BLaER1 treated with 17β-estradiol and CSF1 and Interleukin-3, amounts not matched to agents 10 nM and 100 nM (cell line): ENCODE measurements at regions not wholly inside any gene's neighbourhood (a gene's known extent, or its start where the extent isn't known, plus 50 kb on each side); places are given as distances from the start of the nearest gene placed in this dataset.
A peak's percentile ranks its signal among the peaks of the same experiment; 100 is the strongest.

ENCODE experiments used
- H3K27ac ChIP-seq, 11 experiments: shearing (Covaris generic); formaldehyde crosslinking; 2 replicates each; pipeline ENCODE4 v1.8.1; 2022
- H3K27me3 ChIP-seq, 11 experiments: shearing (Covaris generic); formaldehyde crosslinking; 2 replicates each; pipeline ENCODE4 v1.8.1; 2022
- H3K36me3 ChIP-seq, 11 experiments: shearing (Covaris generic); formaldehyde crosslinking; 2 replicates each; pipeline ENCODE4 v1.8.1; 2022
- H3K4me1 ChIP-seq, 10 experiments: shearing (Covaris generic); formaldehyde crosslinking; 2 replicates each; pipeline ENCODE4 v1.8.1; 2022
- H3K4me2 ChIP-seq, 11 experiments: shearing (Covaris generic); formaldehyde crosslinking; 2 replicates each; pipeline ENCODE4 v1.8.1; 2022
- H3K4me3 ChIP-seq, 10 experiments: shearing (Covaris generic); formaldehyde crosslinking; 2 replicates each; pipeline ENCODE4 v1.8.1; 2022
- H3K9ac ChIP-seq, 11 experiments: shearing (Covaris generic); formaldehyde crosslinking; 2 replicates each; pipeline ENCODE4 v1.8.1; 2022
- H3K9me3 ChIP-seq, 11 experiments: shearing (Covaris generic); formaldehyde crosslinking; replicated peaks in 1 of 11; 2 replicates each; pipeline ENCODE4 v1.8.1; 2022
- H4K20me1 ChIP-seq, 11 experiments: shearing (Covaris generic); formaldehyde crosslinking; 2 replicates each; pipeline ENCODE4 v1.8.1; 2022
- Cebpa-rat ChIP-seq, 11 experiments: shearing (Covaris generic); IDR thresholded peaks; 2 replicates each; pipeline ENCODE4 v1.8.1; 2022

GRCh38 chr2:103004426-103004942 lies 242.7 kb downstream of the TMEM182 start:
- peak overlapping the region in 8 of 11 experiments; percentile 20 to 52 (median 36); a peak in 13 of 22 replicates for H3K4me2 ChIP-seq

GRCh38 chr2:103005393-103005792 lies 243.6 kb downstream of the TMEM182 start:
- H4K20me1 ChIP-seq, result no peaks in the 10 kb centered on the region
- no peak overlapping the region for H3K4me2 ChIP-seq
- H3K4me3 ChIP-seq, result no peak overlapping the region
- TF ChIP-seq Cebpa-rat (IDR thresholded peaks at IDR 0.05), result no peak
- H3K27ac ChIP-seq, result no peak overlapping the region
- no peak overlapping the region for H3K9ac ChIP-seq
- H3K9me3 ChIP-seq, result peaks cover 0 to 5% (median 0%) of the 10 kb centered on the region in 11 experiments; a peak in 1 of 22 replicates
- H3K4me1 ChIP-seq, result peaks cover 0 to 11% (median 8%) of the 10 kb centered on the region in 10 experiments; a peak in 8 of 20 replicates
- H3K27me3 ChIP-seq, result no peaks in the 10 kb centered on the region
- H3K36me3 ChIP-seq, result no peaks in the 10 kb centered on the region

More at GRCh38 chr2:103004426-103004942, 242.7 kb downstream of the TMEM182 start:
- Histone ChIP-seq H3K9ac (no peak overlapping the region), H3K4me3 (no peak overlapping the region), H3K4me1 (peaks cover 0 to 11% (median 8%) of the 10 kb centered on the region in 10 experiments; a peak in 8 of 20 replicates), H3K36me3 (no peaks in the 10 kb centered on the region), H3K9me3 (peaks cover 0 to 5% (median 0%) of the 10 kb centered on the region in 11 experiments; a peak in 1 of 22 replicates), H3K27ac (no peak overlapping the region), H3K27me3 (no peaks in the 10 kb centered on the region), H4K20me1 (no peaks in the 10 kb centered on the region)
- TF ChIP-seq Cebpa-rat (IDR thresholded peaks at IDR 0.05), result no peak

GRCh38 chr2:103007086-103007485 lies 245.3 kb downstream of the TMEM182 start:
- H3K27me3 ChIP-seq, result no peaks in the 10 kb centered on the region
- no peak overlapping the region for H3K9ac ChIP-seq
- H3K4me2 ChIP-seq, result no peak overlapping the region
- no peak overlapping the region for H3K27ac ChIP-seq
- H4K20me1 ChIP-seq, result no peaks in the 10 kb centered on the region
- TF ChIP-seq Cebpa-rat (IDR thresholded peaks at IDR 0.05), result no peak
- H3K9me3 ChIP-seq, result no peaks in the 10 kb centered on the region
- H3K4me3 ChIP-seq, result no peak overlapping the region
- H3K36me3 ChIP-seq, result no peaks in the 10 kb centered on the region
- H3K4me1 ChIP-seq, result peaks cover 0 to 11% (median 8%) of the 10 kb centered on the region in 10 experiments; a peak in 8 of 20 replicates

GRCh38 chr2:103008586-103008985 lies 246.8 kb downstream of the TMEM182 start:
- no peak overlapping the region for H3K4me3 ChIP-seq
- H3K27ac ChIP-seq, result no peak overlapping the region
- no peaks in the 10 kb centered on the region for H3K36me3 ChIP-seq
- no peaks in the 10 kb centered on the region for H3K9me3 ChIP-seq
- no peak overlapping the region for H3K4me2 ChIP-seq
- no peaks in the 10 kb centered on the region for H4K20me1 ChIP-seq
- peaks cover 0 to 11% (median 8%) of the 10 kb centered on the region in 10 experiments; a peak in 8 of 20 replicates for H3K4me1 ChIP-seq
- TF ChIP-seq Cebpa-rat (IDR thresholded peaks at IDR 0.05), result no peak
- no peak overlapping the region for H3K9ac ChIP-seq
- H3K27me3 ChIP-seq, result no peaks in the 10 kb centered on the region

GRCh38 chr2:103009871-103010270 lies 248.0 kb downstream of the TMEM182 start:
- no peak overlapping the region for H3K27ac ChIP-seq
- no peaks in the 10 kb centered on the region for H3K36me3 ChIP-seq
- TF ChIP-seq Cebpa-rat (IDR thresholded peaks at IDR 0.05), result no peak
- no peak overlapping the region for H3K9ac ChIP-seq
- no peak overlapping the region for H3K4me2 ChIP-seq
- H3K9me3 ChIP-seq, result no peaks in the 10 kb centered on the region
- H3K27me3 ChIP-seq, result no peaks in the 10 kb centered on the region
- H3K4me1 ChIP-seq, result peaks cover 0 to 1% (median 0%) of the 10 kb centered on the region in 10 experiments; a peak in 3 of 20 replicates
- no peak overlapping the region for H3K4me3 ChIP-seq
- H4K20me1 ChIP-seq, result no peaks in the 10 kb centered on the region

- Histone ChIP-seq H3K4me3 (no peak overlapping the region), H3K4me1 (no peaks in the 10 kb centered on the region), H3K27ac (no peak overlapping the region), H3K9ac (no peak overlapping the region), H3K27me3 (no peaks in the 10 kb centered on the region), H3K4me2 (no peak overlapping the region), H4K20me1 (no peaks in the 10 kb centered on the region), H3K9me3 (no peaks in the 10 kb centered on the region), H3K36me3 (no peaks in the 10 kb centered on the region)
- TF ChIP-seq Cebpa-rat (IDR thresholded peaks at IDR 0.05), result no peak
These were observed 248.5 kb downstream of the TMEM182 start for GRCh38 chr2:103010306-103010705.

- Histone ChIP-seq H3K4me2 (no peak overlapping the region), H3K4me3 (no peak overlapping the region), H3K27ac (no peak overlapping the region), H3K9ac (no peak overlapping the region), H3K4me1 (no peaks in the 10 kb centered on the region), H3K9me3 (no peaks in the 10 kb centered on the region), H4K20me1 (no peaks in the 10 kb centered on the region), H3K36me3 (no peaks in the 10 kb centered on the region), H3K27me3 (no peaks in the 10 kb centered on the region)
- no peak for TF ChIP-seq Cebpa-rat (IDR thresholded peaks at IDR 0.05)
These were observed 248.9 kb downstream of the TMEM182 start for GRCh38 chr2:103010751-103011150.

- no peak for TF ChIP-seq Cebpa-rat (IDR thresholded peaks at IDR 0.05)
- Histone ChIP-seq H3K4me1 (no peaks in the 10 kb centered on the region), H3K4me2 (no peak overlapping the region), H3K4me3 (no peak overlapping the region), H3K9ac (no peak overlapping the region), H3K36me3 (no peaks in the 10 kb centered on the region), H3K27ac (no peak overlapping the region), H3K27me3 (no peaks in the 10 kb centered on the region), H4K20me1 (no peaks in the 10 kb centered on the region), H3K9me3 (no peaks in the 10 kb centered on the region)
These were observed 250.8 kb downstream of the TMEM182 start for GRCh38 chr2:103012590-103012989.

GRCh38 chr2:103025056-103025455 lies 263.2 kb downstream of the TMEM182 start:
- H3K27me3 ChIP-seq, result no peaks in the 10 kb centered on the region
- H3K4me3 ChIP-seq, result no peak overlapping the region
- H3K27ac ChIP-seq, result no peak overlapping the region
- no peak overlapping the region for H3K9ac ChIP-seq
- H3K36me3 ChIP-seq, result no peaks in the 10 kb centered on the region
- H3K9me3 ChIP-seq, result no peaks in the 10 kb centered on the region
- H3K4me1 ChIP-seq, result peaks cover 12 to 22% (median 15%) of the 10 kb centered on the region in 10 experiments
- H4K20me1 ChIP-seq, result no peaks in the 10 kb centered on the region
- H3K4me2 ChIP-seq, result no peak overlapping the region
- TF ChIP-seq Cebpa-rat (IDR thresholded peaks at IDR 0.05), result no peak

- Histone ChIP-seq H3K9ac (no peak overlapping the region), H3K9me3 (no peaks in the 10 kb centered on the region), H3K27ac (0 out of 22 replicates have a peak overlapping the region, but pooled peaks of 1 of the 11 experiments have one; percentile 17), H3K27me3 (no peaks in the 10 kb centered on the region), H3K4me2 (peak overlapping the region; percentile 40 to 74 (median 62)), H4K20me1 (no peaks in the 10 kb centered on the region), H3K4me3 (no peak overlapping the region), H3K36me3 (no peaks in the 10 kb centered on the region), H3K4me1 (peaks cover 12 to 22% (median 15%) of the 10 kb centered on the region in 10 experiments)
- no peak for TF ChIP-seq Cebpa-rat (IDR thresholded peaks at IDR 0.05)
These were observed 266.4 kb downstream of the TMEM182 start for GRCh38 chr2:103028181-103028580.
